GM21737 (cell line): ENCODE measurements at regions not wholly inside any gene's neighbourhood (a gene's known extent, or its start where the extent isn't known, plus 50 kb on each side); places are given as distances from the start of the nearest gene placed in this dataset.
"Not testable (repeated sequence)": the region's sequence is repeated elsewhere in the genome, so short reads cannot be mapped to it uniquely, and the experiment has no call there.

Experiments used
- ATAC-seq: cut with Tn5 transposase; IDR thresholded peaks from one replicate; pipeline ENCODE4 v1.9.1; 2021; ENCODE audit warnings: mild to moderate bottlenecking, moderate library complexity; ENCODE audit not compliant: unreplicated experiment

- no peak for ATAC-seq
These were observed 98.2 kb upstream of the NIPBL start for GRCh38 chr5:36778336-36778735.

- not testable (repeated sequence) for ATAC-seq
These were observed 94.0 kb upstream of the NIPBL start for GRCh38 chr5:36782612-36783011.

DNA sequence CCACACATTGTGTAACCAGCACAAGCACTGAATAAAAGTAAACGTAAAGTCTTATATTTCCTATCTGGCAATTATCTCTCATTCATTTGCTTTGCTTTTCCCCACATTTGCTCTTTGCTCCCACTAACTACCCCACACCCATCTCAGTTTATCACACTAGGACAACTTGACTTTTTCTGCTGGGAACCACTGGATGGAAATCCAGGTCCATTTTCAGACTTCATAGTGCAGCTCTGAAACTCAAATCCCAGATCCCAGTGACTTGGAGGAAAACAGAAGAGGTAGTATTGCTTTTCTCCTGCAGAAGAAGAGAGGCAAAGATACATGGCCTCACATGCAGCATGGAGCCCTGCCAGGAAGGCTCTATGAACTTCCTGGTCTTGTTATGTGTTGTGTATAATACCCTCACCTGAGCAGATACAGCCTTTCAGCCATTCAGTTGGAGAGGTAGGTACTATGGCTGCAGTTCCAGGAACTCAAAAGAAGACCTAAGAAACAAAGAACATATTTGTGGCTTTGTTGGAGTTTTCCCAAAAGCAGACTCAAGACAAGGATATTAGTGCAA is 90.0 kb upstream of the NIPBL start:
- no peak for ATAC-seq

GRCh38 chr5:36787365-36788093 is 89.0 kb upstream of the NIPBL start:
- no peak for ATAC-seq

DNA sequence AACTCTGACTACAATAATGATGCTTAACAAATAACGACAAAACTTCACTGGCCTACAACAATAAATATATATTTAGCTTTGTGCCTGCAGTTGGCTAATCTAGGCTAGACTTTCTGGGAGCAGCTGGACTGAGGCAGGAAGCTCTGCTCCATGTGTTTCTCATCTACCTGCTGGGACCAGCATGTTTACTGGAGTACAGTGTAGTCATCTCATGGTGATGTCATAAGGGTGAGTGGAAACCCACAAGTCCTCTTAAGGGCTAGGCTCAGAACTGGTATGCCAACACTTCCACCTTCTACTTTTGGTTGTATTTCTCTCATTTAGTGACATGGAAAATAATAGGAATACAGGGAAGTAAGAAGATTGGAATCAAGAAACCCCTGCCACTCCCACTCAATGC is 85.7 kb upstream of the NIPBL start:
- ATAC-seq = no peak

DNA sequence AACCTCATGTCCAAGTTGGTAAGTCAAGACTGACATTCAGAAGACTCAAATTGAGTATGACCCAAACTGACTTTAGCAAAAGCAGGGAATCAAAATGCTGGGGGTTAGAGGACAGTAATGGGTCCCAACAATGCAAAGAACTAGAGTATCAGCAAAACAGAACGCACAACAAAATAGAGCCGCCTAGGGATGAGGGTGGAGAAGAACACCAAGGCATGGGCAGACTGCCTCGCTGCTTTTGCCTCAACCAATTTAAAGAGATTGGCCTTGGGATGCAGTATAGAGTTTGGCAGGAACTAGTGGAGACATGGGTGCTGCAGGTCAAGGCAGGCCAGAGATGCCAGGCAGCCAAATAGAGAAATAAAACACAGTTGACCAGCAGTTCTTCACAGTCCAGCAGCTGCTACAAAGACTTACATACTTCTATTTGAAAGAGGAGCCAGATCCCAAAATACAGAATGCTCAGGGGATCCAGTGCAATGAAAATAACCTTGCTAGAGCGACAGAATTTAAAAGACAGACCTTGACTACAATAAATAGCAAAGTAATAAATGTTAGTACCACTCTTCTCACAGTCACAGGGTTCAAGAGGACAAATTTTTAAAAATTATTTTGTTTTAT is 83.9 kb upstream of the NIPBL start:
- no peak for ATAC-seq

DNA sequence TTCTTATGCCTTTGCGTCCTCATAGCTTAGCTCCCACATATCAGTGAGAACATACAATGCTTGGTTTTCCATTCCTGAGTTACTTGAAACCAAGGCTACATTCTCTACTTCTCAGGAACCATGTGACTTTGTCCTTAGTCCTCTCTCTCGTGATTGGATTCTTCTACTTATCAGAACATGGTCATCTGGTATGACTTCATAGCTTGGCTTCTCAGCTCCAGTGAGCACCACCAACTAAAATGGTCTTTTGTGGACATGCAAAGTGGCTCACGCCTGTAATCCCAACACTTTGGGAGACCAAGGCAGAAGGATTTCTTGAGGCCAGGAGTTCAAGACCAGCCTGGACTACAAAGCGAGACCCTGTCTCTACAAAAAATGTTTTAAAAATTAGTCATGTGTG is 81.2 kb upstream of the NIPBL start:
- no peak for ATAC-seq

GRCh38 chr5:36796155-36796554 is 80.4 kb upstream of the NIPBL start:
- no peak for ATAC-seq

DNA sequence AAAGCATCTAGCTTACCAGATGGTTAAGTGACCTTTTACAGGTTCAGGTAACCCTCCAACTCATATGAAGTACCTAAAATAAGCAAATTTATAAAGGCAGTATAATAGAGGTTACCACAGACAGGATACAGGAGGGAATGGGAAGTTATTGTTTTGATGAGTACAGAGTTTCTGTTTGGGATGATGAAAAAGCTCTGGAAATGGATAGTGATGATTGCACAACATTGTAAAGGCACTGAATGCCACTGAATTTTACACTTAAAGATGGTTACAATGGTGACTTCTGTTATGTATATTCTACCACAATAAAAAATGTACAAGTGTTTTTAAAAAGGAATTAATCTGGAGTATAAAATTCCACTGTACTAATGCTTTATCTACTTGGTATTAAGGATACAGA is 75.0 kb upstream of the NIPBL start:
- ATAC-seq = no peak

DNA sequence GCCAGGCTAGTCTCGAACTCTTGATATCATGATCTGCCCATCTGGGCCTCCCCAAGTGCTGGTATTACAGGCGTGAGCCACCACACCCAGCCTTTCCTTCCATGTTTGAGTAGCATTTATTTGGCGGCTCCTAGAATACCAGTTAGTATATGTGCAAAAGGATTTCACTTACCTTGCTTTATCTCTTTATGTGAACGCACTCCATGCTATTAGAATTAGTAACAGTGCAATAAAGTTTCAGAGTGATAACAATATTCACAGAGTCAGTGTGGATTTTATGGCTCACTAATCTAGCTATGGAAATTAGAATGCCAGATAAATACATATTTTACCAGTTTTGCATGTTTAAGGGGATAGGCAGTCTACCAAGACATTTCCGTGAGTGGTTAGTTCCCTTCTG is 74.4 kb upstream of the NIPBL start:
- no peak for ATAC-seq

DNA sequence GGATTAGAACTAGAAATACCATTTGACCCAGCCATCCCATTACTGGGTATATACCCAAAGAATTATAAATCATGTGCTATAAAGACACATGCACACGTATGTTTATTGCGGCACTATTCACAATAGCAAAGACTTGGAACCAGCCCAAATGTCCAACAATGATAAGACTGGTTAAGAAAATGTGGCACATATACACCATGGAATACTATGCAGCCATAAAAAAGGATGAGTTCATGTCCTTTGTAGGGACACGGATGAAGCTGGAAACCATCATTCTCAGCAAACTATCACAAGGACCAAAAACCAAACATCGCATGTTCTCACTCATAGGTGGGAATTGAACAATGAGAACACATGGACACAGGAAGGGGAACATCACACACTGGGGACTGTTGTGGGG is 63.3 kb upstream of the NIPBL start:
- ATAC-seq = not testable (repeated sequence)

- ATAC-seq = no peak
These were observed 60.7 kb upstream of the NIPBL start for GRCh38 chr5:36815871-36816270.

- ATAC-seq = no peak
These were observed 55.7 kb upstream of the NIPBL start for GRCh38 chr5:36820900-36821299.

DNA sequence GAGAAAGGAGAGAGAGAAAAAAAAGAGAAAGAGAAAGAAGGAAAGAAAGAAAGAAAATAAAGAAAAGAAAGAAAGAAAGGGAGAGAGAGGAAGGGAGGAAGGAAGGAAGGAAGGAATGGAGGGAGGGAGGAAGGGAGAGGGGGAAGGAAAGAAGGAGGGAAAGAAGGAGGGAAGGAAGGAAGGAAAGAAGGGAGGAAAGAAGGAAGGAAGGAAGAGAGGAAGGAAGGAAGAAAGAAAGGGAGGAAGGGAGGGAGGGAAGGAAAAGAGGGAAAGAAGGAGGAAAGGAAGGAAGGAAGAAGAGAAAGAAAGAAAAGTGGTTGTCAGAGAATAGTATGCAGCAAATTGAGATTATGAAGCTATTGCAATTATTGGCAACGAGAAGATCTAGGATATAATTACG is 49.9 kb upstream of the NIPBL start:
- ATAC-seq = no peak
